Transverse colon (tissue), 4 donors: ENCODE measurements at regions not wholly inside any gene's neighbourhood (a gene's known extent, or its start where the extent isn't known, plus 50 kb on each side); places are given as distances from the start of the nearest gene placed in this dataset.

Experiments
- DNase-seq: peaks from one replicate; pipeline ENCODE4 v3.0.0-alpha.2; 2019
- H3K27ac ChIP-seq, 4 donors: fragments of 200-600 bp; sonication (generic); 2 replicates each; pipeline ENCODE4 v1.5.1; 2016 to 2018; ENCODE audit warnings: inconsistent platforms in 4 of 4
- H3K27me3 ChIP-seq: fragments of 200-600 bp; sonication (generic); 2 replicates; pipeline ENCODE4 v1.5.1; 2017; ENCODE audit warnings: inconsistent platforms
- H3K36me3 ChIP-seq, 4 donors: fragments of 200-600 bp; sonication (generic); 2 replicates each; pipeline ENCODE4 v1.5.1; 2017 to 2019; ENCODE audit warnings: inconsistent platforms in 4 of 4
- H3K4me1 ChIP-seq, 4 donors: fragments of 200-600 bp; sonication (generic); 2 replicates each; pipeline ENCODE4 v1.5.1; 2017 to 2020; ENCODE audit warnings: inconsistent platforms in 4 of 4
- H3K4me3 ChIP-seq, 4 donors: fragments of 200-600 bp; sonication (generic); 1 replicate in 1 of 4; 2 replicates in 3 of 4; pipeline versions ENCODE4 v1.5.1 to v1.6.1; 2017 to 2019; ENCODE audit warnings: inconsistent platforms in 4 of 4
- H3K9me3 ChIP-seq, 2 donors: fragments of 200-600 bp; sonication (generic); 2 replicates each; pipeline ENCODE4 v1.5.1; 2017 to 2019; ENCODE audit warnings: inconsistent platforms in 2 of 2
- CTCF ChIP-seq, 5 experiments: fragments of 200-600 bp in 3 of 5; fragments of 450-650 bp in 2 of 5; sonication (generic) in 3 of 5; IDR thresholded peaks; 1 replicate in 2 of 5; 2 replicates in 3 of 5; pipeline ENCODE4 v1.5.1; 2016 to 2017; ENCODE audit warnings: antibody characterized with exemption in 5 of 5, inconsistent platforms in 3 of 5, mild to moderate bottlenecking in 2 of 5, moderate library complexity in 1 of 5
- EP300 ChIP-seq: sonication (generic); formaldehyde crosslinking; IDR thresholded peaks from one replicate; pipeline ENCODE4 v1.6.1; 2017; ENCODE audit warnings: antibody characterized with exemption, low read depth
- POLR2A ChIP-seq: fragments of 450-650 bp; IDR thresholded peaks from one replicate; pipeline ENCODE4 v1.6.1; 2016; ENCODE audit warnings: antibody characterized with exemption, mild to moderate bottlenecking, moderate library complexity
- POLR2AphosphoS5 ChIP-seq, 3 donors: sonication (generic); formaldehyde crosslinking; IDR thresholded peaks; one replicate each; pipeline ENCODE4 v1.6.1; 2016; ENCODE audit warnings: antibody characterized with exemption in 3 of 3
- WGBS, 2 donors: methylation state at CpG; one replicate each; pipeline ENCODE4 v1.1.5; 2018; ENCODE audit warnings: low coverage in 1 of 2; 5-methylcytosine and 5-hydroxymethylcytosine counted together
- in situ Hi-C, 4 donors: fragments of 200-750 bp; cut with MboI; loops; one replicate each; pipeline versions ENCODE4 v1.15.0 to v1.15.1; 2017; ENCODE audit warnings: low sequenced_read_pairs in 3 of 4, low pct_ligation_motif_present in 1 of 4, low pct_unique_long_range_greater_than_20kb in 1 of 4
- intact Hi-C: fragments of 100-400 bp; cut with DNase I; formaldehyde crosslinking; loops from one replicate; pipeline ENCODE4 v1.15.1; 2023; ENCODE audit warnings: low total_unique reads

DNA sequence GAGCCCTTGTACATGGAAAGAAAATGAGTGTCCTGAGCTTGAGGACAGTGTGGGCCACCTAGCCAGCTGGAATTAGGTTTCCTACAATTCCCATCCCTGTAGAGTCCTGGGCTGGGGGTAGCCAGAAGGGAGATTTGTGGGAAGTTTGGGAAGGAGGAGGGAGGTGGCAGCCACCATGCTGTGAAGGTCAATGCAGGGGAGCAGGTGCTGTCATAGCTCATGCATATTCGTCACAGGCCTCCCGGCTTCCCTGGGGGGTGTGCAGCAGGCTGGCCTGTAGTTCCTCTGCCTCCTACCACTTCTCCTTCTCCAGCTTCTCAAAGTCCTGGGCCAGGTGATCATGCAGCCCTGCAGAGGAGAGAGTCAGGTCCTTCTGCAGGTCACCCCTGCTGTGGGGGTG is 121.3 kb downstream of the TBX3 start:
- no peak for DNase-seq
- H3K9me3 ChIP-seq: no peaks in the 10 kb centered on the region
- intact Hi-C loops: no loop called here
- no peaks in the 10 kb centered on the region for H3K36me3 ChIP-seq
- H3K27me3 ChIP-seq: peaks cover 8% of the 10 kb centered on the region
- H3K4me3 ChIP-seq: no peak overlapping the region
- 64% methylated on average over 2 of the region's 2 CpGs; no CpG with 5 or more reads in 1 of the 2 donors for WGBS, 2 donors
- no peak for TF ChIP-seq CTCF (IDR thresholded peaks at IDR 0.05)
- TF ChIP-seq POLR2A: no peak
- no peak for TF ChIP-seq EP300
- TF ChIP-seq POLR2AphosphoS5 (IDR thresholded peaks at IDR 0.05): no peak
- in situ Hi-C loops: no loop called here
- H3K27ac ChIP-seq: no peak overlapping the region
- no peaks in the 10 kb centered on the region for H3K4me1 ChIP-seq

- 19 to 46% methylated on average over 2 of the region's 2 CpGs for WGBS, 2 donors
- DNase-seq: no peak
- Histone ChIP-seq H3K9me3 (no peaks in the 10 kb centered on the region), H3K27me3 (peaks cover 3% of the 10 kb centered on the region), H3K4me3 (no peak overlapping the region), H3K27ac (no peak overlapping the region), H3K36me3 (no peaks in the 10 kb centered on the region), H3K4me1 (no peaks in the 10 kb centered on the region)
- TF ChIP-seq EP300: no peak
- TF ChIP-seq CTCF (IDR thresholded peaks at IDR 0.05): no peak
- no peak for TF ChIP-seq POLR2A
- intact Hi-C loops: no loop called here
- in situ Hi-C loops: no loop called here
Observed at GRCh38 chr12:114555451-114555850, 128.5 kb downstream of the TBX3 start.

DNA sequence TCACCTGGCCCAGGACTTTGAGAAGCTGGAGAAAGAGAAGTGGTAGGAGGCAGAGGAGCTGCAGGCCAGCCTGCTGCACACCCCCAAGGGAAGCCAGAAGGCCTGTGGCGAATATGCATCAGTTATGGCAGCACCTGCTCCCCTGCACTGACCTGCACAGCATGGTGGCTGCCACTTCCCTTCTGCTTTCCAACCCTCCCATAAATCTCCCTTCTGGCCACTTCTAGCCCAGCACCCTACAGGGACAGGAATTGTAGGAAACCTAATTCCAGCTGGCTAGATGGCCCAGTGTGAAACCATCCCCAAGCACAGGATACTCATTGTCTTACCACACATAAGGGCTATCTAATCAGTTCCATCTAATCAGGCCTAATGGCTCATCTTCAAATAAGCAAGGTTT is 136.3 kb downstream of the TBX3 start:
- intact Hi-C loops: no loop called here
- H3K4me3 ChIP-seq: no peak overlapping the region
- in situ Hi-C loops: no loop called here

GRCh38 chr12:114530417-114530816 is 124.5 kb upstream of the TBX5 start:
- H3K4me3 ChIP-seq: no peak overlapping the region
- H3K9me3 ChIP-seq: no peaks in the 10 kb centered on the region
- whole genome bisulfite sequencing, 2 donors: 66 to 69% methylated on average over 7 of the region's 7 CpGs
- H3K27me3 ChIP-seq: peaks cover 5% of the 10 kb centered on the region
- H3K27ac ChIP-seq: no peak overlapping the region
- no peak for DNase-seq
- TF ChIP-seq POLR2AphosphoS5 (IDR thresholded peaks at IDR 0.05): no peak
- no peak for TF ChIP-seq EP300
- TF ChIP-seq POLR2A: no peak
- TF ChIP-seq CTCF (IDR thresholded peaks at IDR 0.05): no peak
- no peaks in the 10 kb centered on the region for H3K4me1 ChIP-seq
- no peaks in the 10 kb centered on the region for H3K36me3 ChIP-seq
- in situ Hi-C loops (no loop called here), intact Hi-C loops (no loop called here)

More for the DNA sequence above, 136.3 kb downstream of the TBX3 start:
- TF ChIP-seq EP300: no peak
- TF ChIP-seq POLR2AphosphoS5 (IDR thresholded peaks at IDR 0.05): no peak
- TF ChIP-seq POLR2A: no peak
- no peak for TF ChIP-seq CTCF (IDR thresholded peaks at IDR 0.05)
- no peak for DNase-seq
- H3K9me3 ChIP-seq: no peaks in the 10 kb centered on the region
- WGBS, 2 donors: 100% methylated on average over 1 of the region's 1 CpG; no CpG with 5 or more reads in 1 of the 2 donors
- no peaks in the 10 kb centered on the region for H3K36me3 ChIP-seq
- H3K4me1 ChIP-seq: no peaks in the 10 kb centered on the region
- no peak overlapping the region for H3K27ac ChIP-seq
- no peaks in the 10 kb centered on the region for H3K27me3 ChIP-seq
